ENCODE measurements at regions not wholly inside any gene's neighbourhood (a gene's known extent, or its start where the extent isn't known, plus 50 kb on each side); places are given as distances from the start of the nearest gene placed in this dataset.

GRCh38 chr12:127271776-127272175 lies 995.2 kb upstream of the TMEM132C start:
- no peak for DNase-seq (ENCODE audit: low spot score)

GRCh38 chr12:127272864-127273263 lies 994.1 kb upstream of the TMEM132C start:
- no peak for DNase-seq (ENCODE audit: low spot score)

GRCh38 chr12:127273626-127274025 lies 993.3 kb upstream of the TMEM132C start:
- DNase-seq (ENCODE audit: low spot score) = no peak

- no peak for DNase-seq (ENCODE audit: low spot score)
Observed at GRCh38 chr12:127275416-127275815, 991.6 kb upstream of the TMEM132C start.

- no peak for DNase-seq (ENCODE audit: low spot score)
Observed at GRCh38 chr12:127277882-127278281, 989.1 kb upstream of the TMEM132C start.

- no peak for DNase-seq (ENCODE audit: low spot score)
Observed at GRCh38 chr12:127278351-127278750, 988.6 kb upstream of the TMEM132C start.

GRCh38 chr12:127280393-127281275 lies 986.3 kb upstream of the TMEM132C start:
- DNase-seq (ENCODE audit: low spot score) = peak; percentile 12

GRCh38 chr12:127282786-127283565 lies 984.0 kb upstream of the TMEM132C start:
- DNase-seq (ENCODE audit: low spot score) = no peak

GRCh38 chr12:127284021-127284420 lies 982.9 kb upstream of the TMEM132C start:
- DNase-seq (ENCODE audit: low spot score) = no peak

- DNase-seq (ENCODE audit: low spot score) = no peak
Observed at GRCh38 chr12:127284870-127285431, 982.0 kb upstream of the TMEM132C start.

- no peak for DNase-seq (ENCODE audit: low spot score)
Observed at GRCh38 chr12:127286281-127286680, 980.7 kb upstream of the TMEM132C start.

GRCh38 chr12:127287256-127287655 lies 979.7 kb upstream of the TMEM132C start:
- DNase-seq (ENCODE audit: low spot score) = no peak

- DNase-seq (ENCODE audit: low spot score) = no peak
Observed at GRCh38 chr12:127290251-127290650, 976.7 kb upstream of the TMEM132C start.

GRCh38 chr12:127292736-127293135 lies 974.2 kb upstream of the TMEM132C start:
- no peak for DNase-seq (ENCODE audit: low spot score)

GRCh38 chr12:127293507-127294310 lies 973.3 kb upstream of the TMEM132C start:
- DNase-seq (ENCODE audit: low spot score) = no peak

- peak; percentile 24 for DNase-seq (ENCODE audit: low spot score)
Observed at GRCh38 chr12:127294651-127295210, 972.2 kb upstream of the TMEM132C start.

GRCh38 chr12:127295630-127296029 lies 971.3 kb upstream of the TMEM132C start:
- DNase-seq (ENCODE audit: low spot score) = no peak

GRCh38 chr12:127296591-127296990 lies 970.4 kb upstream of the TMEM132C start:
- no peak for DNase-seq (ENCODE audit: low spot score)

- DNase-seq (ENCODE audit: low spot score) = no peak
Observed at GRCh38 chr12:127297327-127297726, 969.6 kb upstream of the TMEM132C start.

GRCh38 chr12:127300075-127300474 lies 966.9 kb upstream of the TMEM132C start:
- DNase-seq (ENCODE audit: low spot score) = no peak

- DNase-seq (ENCODE audit: low spot score) = no peak
Observed at GRCh38 chr12:127300753-127301152, 966.2 kb upstream of the TMEM132C start.

- no peak for DNase-seq (ENCODE audit: low spot score)
Observed at GRCh38 chr12:127301876-127302275, 965.1 kb upstream of the TMEM132C start.

All from cerebellar cortex (tissue), 1 donor.